IMR-90 (cell line): ENCODE measurements at regions not wholly inside any gene's neighbourhood (a gene's known extent, or its start where the extent isn't known, plus 50 kb on each side); places are given as distances from the start of the nearest gene placed in this dataset.

Experiments
- ATAC-seq: fragments of 200-7000 bp; cut with Tn5 transposase; 2 replicates; pipeline ENCODE4 v1.9.1; 2020; ENCODE audit warnings: low read depth, mild to moderate bottlenecking, moderate library complexity
- BruUV-seq: library from RNA; stranded (reverse); fragments of 400-500 nt; replicated peaks from 2 replicates; lab custom pipeline; 2021; lab: Mats Ljungman, UMichigan
- CTCF ChIA-PET: fragments of 300-600 bp; formaldehyde crosslinking; extraction: SDS; loops from one replicate; lab custom pipeline; 2021; ENCODE audit warnings: antibody characterized with exemption; lab: Yijun Ruan, JAX
- POLR2A ChIA-PET: fragments of 300-600 bp; sonication (Branson Sonifier 250); formaldehyde crosslinking; loops from one replicate; lab custom pipeline; 2022; ENCODE audit warnings: antibody characterized with exemption; ENCODE audit not compliant: unreplicated experiment; lab: Charles Lee
- DNase-seq: peaks from one replicate; pipeline ENCODE4 v3.0.0; 2013
- H2AFZ ChIP-seq: replicated peaks from 2 replicates; pipeline ENCODE3; 2013; ENCODE audit warnings: low read length, mild to moderate bottlenecking; ENCODE audit not compliant: poor library complexity
- H2AK5ac ChIP-seq: 2 replicates; pipeline ENCODE4 v1.6.1; 2013; ENCODE audit warnings: low read depth, low read length, inconsistent platforms
- H2AK9ac ChIP-seq: replicated peaks from 2 replicates; pipeline ENCODE3; 2013; ENCODE audit warnings: mild to moderate bottlenecking, low read depth, low read length, moderate library complexity; ENCODE audit not compliant: poor library complexity
- H2BK120ac ChIP-seq: 2 replicates; pipeline ENCODE4 v1.6.1; 2013; ENCODE audit warnings: low read depth, low read length, inconsistent platforms
- H2BK15ac ChIP-seq: 3 replicates; pipeline ENCODE4 v1.6.1; 2013; ENCODE audit warnings: low read depth, low read length, inconsistent platforms
- H2BK20ac ChIP-seq: 2 replicates; pipeline ENCODE4 v1.6.1; 2013; ENCODE audit warnings: low read depth, mild to moderate bottlenecking, inconsistent platforms, low read length, moderate library complexity
- H2BK5ac ChIP-seq: 2 replicates; pipeline ENCODE4 v1.6.1; 2013; ENCODE audit warnings: mild to moderate bottlenecking, low read depth, low read length, inconsistent platforms; ENCODE audit not compliant: poor library complexity, severe bottlenecking
- H3K14ac ChIP-seq: replicated peaks from 2 replicates; pipeline ENCODE4 v1.6.1; 2013; ENCODE audit warnings: low read depth, low read length, inconsistent platforms
- H3K18ac ChIP-seq: 2 replicates; pipeline ENCODE4 v1.6.1; 2013; ENCODE audit warnings: low read depth, low read length, control low read depth
- H3K23ac ChIP-seq: 2 replicates; pipeline ENCODE4 v1.6.1; 2013; ENCODE audit warnings: low read depth, low read length, inconsistent platforms
- H3K27ac ChIP-seq: 2 replicates; pipeline ENCODE4 v1.5.1; 2013; ENCODE audit warnings: mild to moderate bottlenecking, control low read depth, low read length; ENCODE audit not compliant: insufficient read depth
- H3K27me3 ChIP-seq: 2 replicates; pipeline ENCODE4 v1.6.1; 2013; ENCODE audit warnings: low read length; ENCODE audit not compliant: control insufficient read depth, insufficient read depth
- H3K36me3 ChIP-seq: 2 replicates; pipeline ENCODE4 v1.6.1; 2013; ENCODE audit warnings: low read length, mixed read lengths; ENCODE audit not compliant: control insufficient read depth, insufficient read depth
- H3K4ac ChIP-seq: 2 replicates; pipeline ENCODE4 v1.6.1; 2013; ENCODE audit warnings: low read depth, low read length, inconsistent platforms
- H3K4me1 ChIP-seq: 2 replicates; pipeline ENCODE4 v1.6.1; 2013; ENCODE audit warnings: low read length, mixed read lengths; ENCODE audit not compliant: control insufficient read depth, insufficient read depth
- H3K4me2 ChIP-seq: 2 replicates; pipeline ENCODE4 v1.6.1; 2013; ENCODE audit warnings: low read depth, mild to moderate bottlenecking, control low read depth, low read length, moderate library complexity
- H3K4me3 ChIP-seq: 2 replicates; pipeline ENCODE4 v1.5.1; 2013; ENCODE audit warnings: low read depth, mild to moderate bottlenecking, control low read depth, low read length, moderate library complexity; ENCODE audit not compliant: insufficient read depth
- H3K56ac ChIP-seq: 2 replicates; pipeline ENCODE4 v1.6.1; 2013; ENCODE audit warnings: low read length, inconsistent platforms; ENCODE audit not compliant: insufficient read depth; ENCODE audit errors: extremely low read depth
- H3K79me1 ChIP-seq, 2 experiments: 2 replicates each; pipeline ENCODE4 v1.6.1; 2013; ENCODE audit warnings: low read length in 2 of 2, inconsistent platforms in 1 of 2, low read depth in 1 of 2
- H3K9ac ChIP-seq: 2 replicates; pipeline ENCODE4 v1.6.1; 2013; ENCODE audit warnings: low read depth, low read length, control low read depth
- H3K9me1 ChIP-seq: 2 replicates; pipeline ENCODE4 v1.6.1; 2013; ENCODE audit warnings: low read length, inconsistent platforms; ENCODE audit not compliant: insufficient read depth
- H3K9me3 ChIP-seq: 2 replicates; pipeline ENCODE4 v1.6.1; 2013; ENCODE audit warnings: low read length; ENCODE audit not compliant: control insufficient read depth, insufficient read depth
- H4K20me1 ChIP-seq: 2 replicates; pipeline ENCODE4 v1.6.1; 2013; ENCODE audit warnings: low read length, inconsistent platforms; ENCODE audit not compliant: insufficient read depth
- H4K5ac ChIP-seq: 2 replicates; pipeline ENCODE4 v1.6.1; 2013; ENCODE audit warnings: mild to moderate bottlenecking, low read depth, low read length, control low read depth
- H4K8ac ChIP-seq, 2 experiments: 2 replicates each; pipeline ENCODE4 v1.6.1; 2013; ENCODE audit warnings: low read depth in 2 of 2, low read length in 2 of 2, control low read depth in 1 of 2, inconsistent platforms in 1 of 2
- H4K91ac ChIP-seq: 2 replicates; pipeline ENCODE4 v1.6.1; 2013; ENCODE audit warnings: low read depth, low read length, inconsistent platforms; ENCODE audit not compliant: insufficient read depth
- BHLHE40 ChIP-seq: fragments of 150-350 bp; IDR thresholded peaks from 2 replicates; pipeline ENCODE4 v1.6.1; 2016; ENCODE audit warnings: mild to moderate bottlenecking, low read depth, low read length
- CEBPB ChIP-seq: IDR thresholded peaks from 2 replicates; pipeline ENCODE4 v1.6.1; 2012; ENCODE audit warnings: low read depth, low read length, improper control_type of control experiment
- CHD1 ChIP-seq: IDR thresholded peaks from 2 replicates; pipeline ENCODE4 v1.6.1; 2012; ENCODE audit warnings: low read depth, low read length, improper control_type of control experiment
- CTCF ChIP-seq: conservative IDR thresholded peaks from 2 replicates; pipeline ENCODE4 v1.5.1; 2012; ENCODE audit warnings: mild to moderate bottlenecking, low read depth, low read length, improper control_type of control experiment
- ELK1 ChIP-seq: fragments of 150-350 bp; IDR thresholded peaks from 2 replicates; pipeline ENCODE4 v1.6.1; 2016; ENCODE audit warnings: low read depth, mild to moderate bottlenecking, low read length, moderate library complexity, borderline replicate concordance
- MAFK ChIP-seq: IDR thresholded peaks from 2 replicates; pipeline ENCODE4 v1.6.1; 2012; ENCODE audit warnings: low read depth, low read length, improper control_type of control experiment
- MAZ ChIP-seq: IDR thresholded peaks from 2 replicates; pipeline ENCODE4 v1.6.1; 2012; ENCODE audit warnings: low read depth, mild to moderate bottlenecking, low read length, improper control_type of control experiment, moderate library complexity, borderline replicate concordance
- NFE2L2 ChIP-seq: fragments of 150-350 bp; IDR thresholded peaks from 2 replicates; pipeline ENCODE4 v1.6.1; 2016; ENCODE audit warnings: low read depth, mild to moderate bottlenecking, low read length
- POLR2A ChIP-seq: IDR thresholded peaks from 2 replicates; pipeline ENCODE4 v1.6.1; 2012; ENCODE audit warnings: mild to moderate bottlenecking, low read depth, low read length
- RAD21 ChIP-seq: IDR thresholded peaks from 2 replicates; pipeline ENCODE4 v1.6.1; 2012; ENCODE audit warnings: low read length, improper control_type of control experiment
- RFX5 ChIP-seq: IDR thresholded peaks from 2 replicates; pipeline ENCODE4 v1.8.0; 2012; ENCODE audit warnings: low read depth, mild to moderate bottlenecking, low read length, moderate library complexity
- SMC3 ChIP-seq: fragments of 150-350 bp; IDR thresholded peaks from 2 replicates; pipeline ENCODE4 v1.6.1; 2016; ENCODE audit warnings: low read depth, mild to moderate bottlenecking, antibody characterized with exemption, low read length, moderate library complexity
- USF2 ChIP-seq: fragments of 150-350 bp; IDR thresholded peaks from 2 replicates; pipeline ENCODE4 v1.6.1; 2017; ENCODE audit warnings: mild to moderate bottlenecking, antibody characterized with exemption, low read length, low read depth
- WGBS, 2 experiments: methylation state at CpG; one replicate each; pipeline versions ENCODE4 v1.1.5 to v1.1.7; 2013; ENCODE audit warnings: missing lambda C conversion rate in 2 of 2; ENCODE audit not compliant: insufficient read length in 1 of 2; ENCODE audit errors: extremely low coverage in 2 of 2; 5-methylcytosine and 5-hydroxymethylcytosine counted together
- dilution Hi-C: fragments of 300-500 bp; cut with HindIII; formaldehyde crosslinking; loops from one replicate; pipeline ENCODE4 v1.14.3; 2018; ENCODE audit warnings: low sequenced_read_pairs; ENCODE audit not compliant: unreplicated experiment
- in situ Hi-C: fragments of 300-500 bp; cut with MboI; formaldehyde crosslinking; loops from 3 replicates; pipeline ENCODE4 v1.14.3; 2019; ENCODE audit warnings: low sequenced_read_pairs, inconsistent platforms, mixed read lengths
- intact Hi-C: fragments of 100-400 bp; cut with micrococcal nuclease; formaldehyde crosslinking; loops from 2 replicates; pipeline ENCODE4 v1.10.0; 2022

GRCh38 chr2:216925006-216925405 is 65.1 kb upstream of the TNP1 start:
- peaks cover 5% of the 10 kb centered on the region; the same call in 1 of the 2 replicates for H3K27me3 ChIP-seq
- POLR2A ChIA-PET, result no interaction called here

More at GRCh38 chr2:216925006-216925405, 65.1 kb upstream of the TNP1 start:
- ATAC-seq (no peak), DNase-seq (no peak)
- no peak for TF ChIP-seq USF2
- TF ChIP-seq CTCF, result no peak
- no peak for TF ChIP-seq CEBPB
- TF ChIP-seq RAD21, result no peak
- no peak for TF ChIP-seq MAFK
- no peak for TF ChIP-seq SMC3
- no peak for TF ChIP-seq BHLHE40
- no peak for TF ChIP-seq POLR2A
- no peak for TF ChIP-seq MAZ
- no peak for TF ChIP-seq RFX5
- TF ChIP-seq ELK1, result no peak
- no peak for TF ChIP-seq NFE2L2
- no peak for TF ChIP-seq CHD1
- Histone ChIP-seq H3K4me3 (no peak overlapping the region), H3K18ac (no peak overlapping the region; the same call in 1 of the 2 replicates), H2BK120ac (no peak overlapping the region), H2AK5ac (no peak overlapping the region), H3K36me3 (no peaks in the 10 kb centered on the region), H2AK9ac (no peak overlapping the region), H2AFZ (no peak overlapping the region), H2BK15ac (no peak overlapping the region), H3K9ac (no peak overlapping the region), H4K5ac (no peak overlapping the region), H3K14ac (no peak overlapping the region; the same call in 1 of the 2 replicates), H3K4ac (no peak overlapping the region), H3K27ac (no peak overlapping the region), H4K91ac (no peak overlapping the region), H4K8ac (no peak overlapping the region), H3K4me2 (no peak overlapping the region), H3K4me1 (no peaks in the 10 kb centered on the region; the same call in 1 of the 2 replicates), H2BK20ac (no peak overlapping the region), H2BK5ac (no peak overlapping the region), H3K9me3 (no peaks in the 10 kb centered on the region), H3K23ac (no peak overlapping the region), H4K20me1 (no peaks in the 10 kb centered on the region), H3K56ac (no peak overlapping the region), H3K9me1 (no peaks in the 10 kb centered on the region), H3K79me1 (no peaks in the 10 kb centered on the region)
- no CpG with 5 or more reads among the region's 4 CpGs for WGBS, 2 experiments
- BruUV-seq, result no TSS peak
- intact Hi-C loops, result no loop called here
- dilution Hi-C loops, result no loop called here
- in situ Hi-C loops, result no loop called here
- CTCF ChIA-PET, result no interaction called here
